ENCODE measurements at regions not wholly inside any gene's neighbourhood (a gene's known extent, or its start where the extent isn't known, plus 50 kb on each side); places are given as distances from the start of the nearest gene placed in this dataset.

- TF ChIP-seq ZNF282 (IDR thresholded peaks at IDR 0.05; ENCODE audit: partially characterized antibody) = no peak
- TF ChIP-seq FOXA1 (IDR thresholded peaks at IDR 0.05) = no peak
- TF ChIP-seq FOXA1 (CRISPR knock-in tag; IDR thresholded peaks at IDR 0.05) = no peak
- TF ChIP-seq TEAD2 (CRISPR knock-in tag; IDR thresholded peaks at IDR 0.05) = no peak
- no peak for TF ChIP-seq FOXJ3 (CRISPR knock-in tag; IDR thresholded peaks at IDR 0.05; ENCODE audit: borderline replicate concordance)
Measured at GRCh38 chr14:34344318-34344717, 117.7 kb downstream of the SPTSSA start (continued).

DNA sequence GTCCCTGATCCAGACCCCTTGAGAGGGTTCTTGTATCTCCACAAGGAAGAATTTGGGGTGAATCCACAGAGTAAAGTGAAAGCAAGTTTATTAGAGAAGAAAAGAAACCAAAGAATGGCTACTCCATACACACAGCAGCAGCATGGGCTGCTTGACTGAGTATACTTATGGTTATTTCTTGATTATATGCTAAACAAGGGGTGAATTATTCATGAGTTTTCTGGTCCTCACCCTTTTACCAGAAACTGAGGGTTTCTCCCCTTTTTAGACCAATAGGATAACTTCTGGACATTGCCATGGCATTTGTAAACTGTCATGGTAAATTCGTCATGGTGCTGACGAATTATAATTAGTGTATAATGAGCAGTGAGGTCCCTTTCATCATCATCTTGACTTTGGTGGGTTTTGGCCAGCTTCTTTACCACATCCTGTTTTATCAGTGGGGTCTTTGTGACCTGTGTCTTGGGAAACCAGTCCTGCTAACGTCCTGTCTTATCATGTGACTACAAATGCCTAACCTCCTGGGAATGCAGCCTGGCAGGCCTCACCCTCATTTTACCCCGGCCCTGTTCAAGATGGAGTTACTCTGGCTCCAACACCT is 121.9 kb downstream of the SPTSSA start:
- no peak for FAIRE-seq
- H2AFZ ChIP-seq (ENCODE audit: low read length) = no peak overlapping the region
- in situ Hi-C loops (cut with HindIII; ENCODE audit: extremely low pct_ligation_motif_present, low pct_unique_long_range_greater_than_20kb) (no loop called here), intact Hi-C loops (cut with micrococcal nuclease; ENCODE audit: unreplicated experiment) (no loop called here)
- H4K20me1 ChIP-seq (ENCODE audit: insufficient read depth, low read length) = no peaks in the 10 kb centered on the region
- no peak for DNase-seq (ENCODE audit: low spot score)
- CTCF ChIA-PET (ENCODE audit: low intra/inter-chr PET ratio, low total read pairs) = no interaction called here
- POLR2A ChIA-PET = no interaction called here
- H3K27me3 ChIP-seq (ENCODE audit: control insufficient read depth in 1 of 2, insufficient read depth in 2 of 2, low read length in 2 of 2) = no peaks in the 10 kb centered on the region
- H3K9ac ChIP-seq (ENCODE audit: insufficient read depth, low read depth, low read length) = no peak overlapping the region
- no peak overlapping the region for H3K27ac ChIP-seq (ENCODE audit: extremely low read length, insufficient read depth, low read length)
- no peak overlapping the region for H3K4me3 ChIP-seq (replicated peaks in 1 of 3; ENCODE audit: insufficient read depth in 1 of 3, low read depth in 2 of 3, low read length in 3 of 3)
- ATAC-seq = no peak
- no TSS peak for BruUV-seq (replicated peaks)
- no peaks in the 10 kb centered on the region for H3K36me3 ChIP-seq (replicated peaks in 1 of 2; ENCODE audit: control insufficient read depth in 1 of 2, insufficient read depth in 2 of 2, low read length in 2 of 2)
- peaks cover 18% of the 10 kb centered on the region for H3K4me1 ChIP-seq (ENCODE audit: insufficient read depth, low read length)
- H3K4me2 ChIP-seq (ENCODE audit: low read depth, low read length) = no peak overlapping the region
- H3K79me2 ChIP-seq (ENCODE audit: insufficient read depth, low read length) = no peaks in the 10 kb centered on the region
- TF ChIP-seq CREB1 (IDR thresholded peaks at IDR 0.05) = 0 out of 2 replicates have a peak, but pooled peaks have one; percentile 21
- no peak for TF ChIP-seq CREB1 (CRISPR knock-in tag; IDR thresholded peaks at IDR 0.05)
- TF ChIP-seq STAG1 (CRISPR knock-in tag; IDR thresholded peaks at IDR 0.05) = no peak
- WGBS (ENCODE audit: low lambda C conversion rate) = 20% methylated on average over 4 of the region's 4 CpGs
- no peaks in the 10 kb centered on the region for H3K9me3 ChIP-seq (ENCODE audit: low read length)

- H3K9ac ChIP-seq (ENCODE audit: insufficient read depth, low read depth, low read length) = no peak overlapping the region
- DNase-seq (ENCODE audit: low spot score) (no peak), FAIRE-seq (no peak), ATAC-seq (no peak)
- H4K20me1 ChIP-seq (ENCODE audit: insufficient read depth, low read length) = no peaks in the 10 kb centered on the region
- no peaks in the 10 kb centered on the region for H3K79me2 ChIP-seq (ENCODE audit: insufficient read depth, low read length)
- intact Hi-C loops (cut with micrococcal nuclease; ENCODE audit: unreplicated experiment) = no loop called here
- ChIA-PET CTCF (ENCODE audit: low intra/inter-chr PET ratio, low total read pairs) (no interaction called here), POLR2A (no interaction called here)
- TF ChIP-seq ZNF577 (CRISPR knock-in tag; IDR thresholded peaks at IDR 0.05; ENCODE audit: borderline replicate concordance, low read depth) (no peak), IKZF4 (CRISPR knock-in tag; IDR thresholded peaks at IDR 0.05; ENCODE audit: borderline replicate concordance, low read depth, not compliant biosample characterization) (no peak), ZNF3 (CRISPR knock-in tag; IDR thresholded peaks at IDR 0.05) (no peak), HCFC1 (IDR thresholded peaks at IDR 0.05; ENCODE audit: low read depth, low read length) (no peak)
- no peaks in the 10 kb centered on the region for H3K36me3 ChIP-seq (replicated peaks in 1 of 2; ENCODE audit: control insufficient read depth in 1 of 2, insufficient read depth in 2 of 2, low read length in 2 of 2)
- H3K4me2 ChIP-seq (ENCODE audit: low read depth, low read length) = no peak overlapping the region
- peaks cover 22% of the 10 kb centered on the region for H3K4me1 ChIP-seq (ENCODE audit: insufficient read depth, low read length)
- H2AFZ ChIP-seq (ENCODE audit: low read length) = no peak overlapping the region
- H3K27ac ChIP-seq (ENCODE audit: extremely low read length, insufficient read depth, low read length) = no peak overlapping the region
- BruUV-seq (replicated peaks) = no TSS peak
- 71% methylated on average over 2 of the region's 2 CpGs for WGBS (ENCODE audit: low lambda C conversion rate)
- no peak overlapping the region for H3K4me3 ChIP-seq (replicated peaks in 1 of 3; ENCODE audit: insufficient read depth in 1 of 3, low read depth in 2 of 3, low read length in 3 of 3)
- H3K27me3 ChIP-seq (ENCODE audit: control insufficient read depth in 1 of 2, insufficient read depth in 2 of 2, low read length in 2 of 2) = no peaks in the 10 kb centered on the region
- no peaks in the 10 kb centered on the region for H3K9me3 ChIP-seq (ENCODE audit: low read length)
- in situ Hi-C loops (cut with HindIII; ENCODE audit: extremely low pct_ligation_motif_present, low pct_unique_long_range_greater_than_20kb) = no loop called here
Measured at GRCh38 chr14:34338056-34338455, 124.0 kb downstream of the SPTSSA start.

All from HepG2 (cell line).